LNCaP clone FGC (cell line): ENCODE measurements at regions not wholly inside any gene's neighbourhood (a gene's known extent, or its start where the extent isn't known, plus 50 kb on each side); places are given as distances from the start of the nearest gene placed in this dataset.

Experiments used
- DNase-seq: peaks from one replicate; pipeline ENCODE4 v3.0.0-alpha.2; 2011; ENCODE audit warnings: low read depth
- H3K4me3 ChIP-seq: 2 replicates; pipeline ENCODE4 v1.5.1; 2011; ENCODE audit warnings: mild to moderate bottlenecking, low read depth, low read length, control low read depth
- TF ChIP-seq, protein P1 (sequence below): IDR thresholded peaks from 2 replicates; pipeline ENCODE4 v1.5.1; 2012; ENCODE audit warnings: mild to moderate bottlenecking; ENCODE audit not compliant: control insufficient read depth, insufficient read depth; ENCODE audit errors: extremely low read depth

GRCh38 chr19:30155381-30156200 lies 213.6 kb downstream of the URI1 start:
- no peak for DNase-seq
- no peak overlapping the region for H3K4me3 ChIP-seq
- TF ChIP-seq, protein P1, sequence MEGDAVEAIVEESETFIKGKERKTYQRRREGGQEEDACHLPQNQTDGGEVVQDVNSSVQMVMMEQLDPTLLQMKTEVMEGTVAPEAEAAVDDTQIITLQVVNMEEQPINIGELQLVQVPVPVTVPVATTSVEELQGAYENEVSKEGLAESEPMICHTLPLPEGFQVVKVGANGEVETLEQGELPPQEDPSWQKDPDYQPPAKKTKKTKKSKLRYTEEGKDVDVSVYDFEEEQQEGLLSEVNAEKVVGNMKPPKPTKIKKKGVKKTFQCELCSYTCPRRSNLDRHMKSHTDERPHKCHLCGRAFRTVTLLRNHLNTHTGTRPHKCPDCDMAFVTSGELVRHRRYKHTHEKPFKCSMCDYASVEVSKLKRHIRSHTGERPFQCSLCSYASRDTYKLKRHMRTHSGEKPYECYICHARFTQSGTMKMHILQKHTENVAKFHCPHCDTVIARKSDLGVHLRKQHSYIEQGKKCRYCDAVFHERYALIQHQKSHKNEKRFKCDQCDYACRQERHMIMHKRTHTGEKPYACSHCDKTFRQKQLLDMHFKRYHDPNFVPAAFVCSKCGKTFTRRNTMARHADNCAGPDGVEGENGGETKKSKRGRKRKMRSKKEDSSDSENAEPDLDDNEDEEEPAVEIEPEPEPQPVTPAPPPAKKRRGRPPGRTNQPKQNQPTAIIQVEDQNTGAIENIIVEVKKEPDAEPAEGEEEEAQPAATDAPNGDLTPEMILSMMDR = no peak

GRCh38 chr19:30156646-30157045 lies 214.6 kb downstream of the URI1 start:
- DNase-seq = no peak
- TF ChIP-seq, protein P1 = no peak

GRCh38 chr19:30158067-30158892 lies 213.9 kb upstream of the ZNF536 start:
- no peak for DNase-seq
- no peak overlapping the region for H3K4me3 ChIP-seq
- TF ChIP-seq, protein P1 = no peak

More at GRCh38 chr19:30156646-30157045, 214.6 kb downstream of the URI1 start:
- H3K4me3 ChIP-seq = no peak overlapping the region

DNA sequence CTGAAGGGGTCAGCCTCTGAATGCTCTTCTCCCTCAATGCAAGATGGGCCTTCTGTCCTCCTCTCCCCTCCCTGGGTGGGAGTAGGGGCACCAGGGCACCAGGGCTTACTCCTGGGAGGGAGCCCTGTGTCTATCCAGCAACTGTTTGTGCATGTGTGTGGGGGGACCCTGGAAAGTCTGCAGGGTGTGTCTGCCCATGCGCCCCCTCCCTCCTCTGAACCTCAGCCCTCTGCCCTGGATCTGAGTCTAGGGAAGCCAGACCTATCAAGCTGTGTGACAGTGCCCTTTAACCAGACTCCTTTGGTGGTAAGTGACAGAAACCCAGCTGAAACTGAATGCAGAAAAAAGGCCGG lies 213.3 kb upstream of the ZNF536 start:
- H3K4me3 ChIP-seq = no peak overlapping the region
- no peak for DNase-seq
- TF ChIP-seq, protein P1 = no peak

DNA sequence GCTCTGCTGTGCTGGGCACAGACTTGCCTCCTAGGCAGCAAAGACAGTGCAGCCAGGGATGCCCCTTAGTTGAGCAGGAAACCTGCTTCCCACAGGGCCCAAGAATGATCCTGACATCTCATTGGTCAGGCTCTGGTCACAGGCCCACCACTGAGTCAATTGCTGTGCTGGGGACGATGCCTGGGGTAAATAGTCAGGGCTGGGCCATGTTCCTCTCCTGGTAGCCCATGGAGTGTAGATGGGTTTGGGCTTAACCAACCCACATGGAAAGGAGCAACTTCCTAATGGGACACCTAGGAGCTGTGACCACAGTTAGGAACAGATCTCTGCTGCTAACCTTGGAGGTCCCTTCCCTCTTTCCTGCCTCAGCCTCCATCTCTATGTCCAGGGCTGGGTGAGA lies 212.5 kb upstream of the ZNF536 start:
- no peak for DNase-seq
- TF ChIP-seq, protein P1 = no peak

GRCh38 chr19:30160426-30160825 lies 211.8 kb upstream of the ZNF536 start:
- DNase-seq = no peak
- TF ChIP-seq, protein P1 = no peak

More for the DNA sequence above, 212.5 kb upstream of the ZNF536 start:
- no peak overlapping the region for H3K4me3 ChIP-seq

More at GRCh38 chr19:30160426-30160825, 211.8 kb upstream of the ZNF536 start:
- no peak overlapping the region for H3K4me3 ChIP-seq
